IMR-90 (cell line): ENCODE measurements at regions not wholly inside any gene's neighbourhood (a gene's known extent, or its start where the extent isn't known, plus 50 kb on each side); places are given as distances from the start of the nearest gene placed in this dataset.
A peak's percentile ranks its signal among the peaks of the same experiment; 100 is the strongest.

ENCODE experiments used
- CEBPB ChIP-seq: IDR thresholded peaks from 2 replicates; pipeline ENCODE4 v1.6.1; 2012; ENCODE audit warnings: low read depth, low read length, improper control_type of control experiment
- CHD1 ChIP-seq: IDR thresholded peaks from 2 replicates; pipeline ENCODE4 v1.6.1; 2012; ENCODE audit warnings: low read depth, low read length, improper control_type of control experiment
- CTCF ChIP-seq: conservative IDR thresholded peaks from 2 replicates; pipeline ENCODE4 v1.5.1; 2012; ENCODE audit warnings: mild to moderate bottlenecking, low read depth, low read length, improper control_type of control experiment
- ELK1 ChIP-seq: fragments of 150-350 bp; IDR thresholded peaks from 2 replicates; pipeline ENCODE4 v1.6.1; 2016; ENCODE audit warnings: low read depth, mild to moderate bottlenecking, low read length, moderate library complexity, borderline replicate concordance
- MXI1 ChIP-seq: IDR thresholded peaks from 2 replicates; pipeline ENCODE4 v1.6.1; 2012; ENCODE audit warnings: low read depth, mild to moderate bottlenecking, low read length, moderate library complexity, borderline replicate concordance
- NFE2L2 ChIP-seq: fragments of 150-350 bp; IDR thresholded peaks from 2 replicates; pipeline ENCODE4 v1.6.1; 2016; ENCODE audit warnings: low read depth, mild to moderate bottlenecking, low read length
- POLR2A ChIP-seq: IDR thresholded peaks from 2 replicates; pipeline ENCODE4 v1.6.1; 2012; ENCODE audit warnings: mild to moderate bottlenecking, low read depth, low read length
- RAD21 ChIP-seq: IDR thresholded peaks from 2 replicates; pipeline ENCODE4 v1.6.1; 2012; ENCODE audit warnings: low read length, improper control_type of control experiment
- RCOR1 ChIP-seq: IDR thresholded peaks from 2 replicates; pipeline ENCODE4 v1.6.1; 2012; ENCODE audit warnings: mild to moderate bottlenecking, low read length, improper control_type of control experiment; ENCODE audit not compliant: insufficient replicate concordance
- RFX5 ChIP-seq: IDR thresholded peaks from 2 replicates; pipeline ENCODE4 v1.8.0; 2012; ENCODE audit warnings: low read depth, mild to moderate bottlenecking, low read length, moderate library complexity
- USF2 ChIP-seq: fragments of 150-350 bp; IDR thresholded peaks from 2 replicates; pipeline ENCODE4 v1.6.1; 2017; ENCODE audit warnings: mild to moderate bottlenecking, antibody characterized with exemption, low read length, low read depth

GRCh38 chr10:4721999-4722753, 103.8 kb upstream of the AKR1E2 start:
- TF ChIP-seq CTCF (no peak), CEBPB (peak; percentile 57), RFX5 (no peak), RCOR1 (no peak), POLR2A (no peak), CHD1 (no peak), NFE2L2 (no peak), ELK1 (no peak), USF2 (no peak), RAD21 (no peak), MXI1 (no peak)
